ENCODE measurements at regions not wholly inside any gene's neighbourhood (a gene's known extent, or its start where the extent isn't known, plus 50 kb on each side); places are given as distances from the start of the nearest gene placed in this dataset.
"Not testable (repeated sequence)": the region's sequence is repeated elsewhere in the genome, so short reads cannot be mapped to it uniquely, and the experiment has no call there.

DNA sequence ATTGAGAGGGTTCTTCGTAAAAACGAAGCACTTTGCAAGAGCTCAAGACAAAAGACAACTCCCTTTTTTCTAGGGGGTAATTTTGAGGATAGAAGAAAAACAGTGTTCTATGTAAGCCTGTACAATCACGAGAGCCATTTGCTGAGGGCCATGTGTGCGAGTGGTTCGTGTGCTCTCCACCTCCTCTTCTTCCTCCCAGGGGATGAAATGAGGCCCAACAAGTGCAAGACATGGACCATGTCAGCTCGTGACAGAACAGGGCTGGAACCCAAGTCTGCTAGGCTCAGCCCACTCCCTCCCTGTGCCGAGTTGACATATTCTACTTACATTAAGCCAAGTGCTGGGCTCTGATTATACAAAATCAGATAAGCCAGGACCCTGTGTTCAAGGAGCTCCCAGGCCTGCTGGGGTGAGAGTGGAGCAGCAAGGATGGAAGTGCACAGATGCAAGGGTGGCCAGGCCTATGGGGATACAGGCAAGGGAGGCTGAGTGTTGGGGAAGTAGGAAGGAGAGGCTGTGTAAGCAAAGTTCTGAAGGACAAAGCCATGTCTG is 97.9 kb upstream of the MSX2 start:
- TF ChIP-seq, protein P1, sequence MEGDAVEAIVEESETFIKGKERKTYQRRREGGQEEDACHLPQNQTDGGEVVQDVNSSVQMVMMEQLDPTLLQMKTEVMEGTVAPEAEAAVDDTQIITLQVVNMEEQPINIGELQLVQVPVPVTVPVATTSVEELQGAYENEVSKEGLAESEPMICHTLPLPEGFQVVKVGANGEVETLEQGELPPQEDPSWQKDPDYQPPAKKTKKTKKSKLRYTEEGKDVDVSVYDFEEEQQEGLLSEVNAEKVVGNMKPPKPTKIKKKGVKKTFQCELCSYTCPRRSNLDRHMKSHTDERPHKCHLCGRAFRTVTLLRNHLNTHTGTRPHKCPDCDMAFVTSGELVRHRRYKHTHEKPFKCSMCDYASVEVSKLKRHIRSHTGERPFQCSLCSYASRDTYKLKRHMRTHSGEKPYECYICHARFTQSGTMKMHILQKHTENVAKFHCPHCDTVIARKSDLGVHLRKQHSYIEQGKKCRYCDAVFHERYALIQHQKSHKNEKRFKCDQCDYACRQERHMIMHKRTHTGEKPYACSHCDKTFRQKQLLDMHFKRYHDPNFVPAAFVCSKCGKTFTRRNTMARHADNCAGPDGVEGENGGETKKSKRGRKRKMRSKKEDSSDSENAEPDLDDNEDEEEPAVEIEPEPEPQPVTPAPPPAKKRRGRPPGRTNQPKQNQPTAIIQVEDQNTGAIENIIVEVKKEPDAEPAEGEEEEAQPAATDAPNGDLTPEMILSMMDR (IDR thresholded peaks at IDR 0.05; ENCODE audit: extremely low read depth, insufficient read depth, missing control alignments), result no peak
- in situ Hi-C loops (cut with MboI; ENCODE audit: low pct_unique_long_range_greater_than_20kb, low sequenced_read_pairs, unreplicated experiment), result no loop called here
- DNase-seq (ENCODE audit: low spot score), result no peak

DNA sequence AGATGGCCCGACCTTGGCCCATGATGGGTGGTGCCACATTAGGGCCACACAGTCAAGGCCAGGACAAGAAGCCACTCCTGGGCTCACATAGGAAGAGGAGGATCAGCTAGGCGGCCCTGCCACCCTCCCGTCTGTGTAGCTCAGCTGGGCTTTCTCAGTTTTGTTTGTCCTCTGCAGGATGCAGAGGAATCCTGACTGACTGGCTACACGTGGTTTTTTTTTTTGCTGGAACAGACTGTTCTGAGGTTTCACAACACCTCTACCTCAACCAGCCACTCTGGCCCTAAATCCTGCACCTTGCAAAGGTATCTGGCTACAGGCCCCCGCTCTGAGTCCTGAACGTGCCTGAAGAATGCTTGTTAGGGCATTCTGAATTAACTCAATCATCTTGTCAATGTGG is 88.3 kb upstream of the MSX2 start:
- TF ChIP-seq, protein P1 (IDR thresholded peaks at IDR 0.05; ENCODE audit: extremely low read depth, insufficient read depth, missing control alignments), result no peak
- no peak for DNase-seq (ENCODE audit: low spot score)
- in situ Hi-C loops (cut with MboI; ENCODE audit: low pct_unique_long_range_greater_than_20kb, low sequenced_read_pairs, unreplicated experiment), result no loop called here

DNA sequence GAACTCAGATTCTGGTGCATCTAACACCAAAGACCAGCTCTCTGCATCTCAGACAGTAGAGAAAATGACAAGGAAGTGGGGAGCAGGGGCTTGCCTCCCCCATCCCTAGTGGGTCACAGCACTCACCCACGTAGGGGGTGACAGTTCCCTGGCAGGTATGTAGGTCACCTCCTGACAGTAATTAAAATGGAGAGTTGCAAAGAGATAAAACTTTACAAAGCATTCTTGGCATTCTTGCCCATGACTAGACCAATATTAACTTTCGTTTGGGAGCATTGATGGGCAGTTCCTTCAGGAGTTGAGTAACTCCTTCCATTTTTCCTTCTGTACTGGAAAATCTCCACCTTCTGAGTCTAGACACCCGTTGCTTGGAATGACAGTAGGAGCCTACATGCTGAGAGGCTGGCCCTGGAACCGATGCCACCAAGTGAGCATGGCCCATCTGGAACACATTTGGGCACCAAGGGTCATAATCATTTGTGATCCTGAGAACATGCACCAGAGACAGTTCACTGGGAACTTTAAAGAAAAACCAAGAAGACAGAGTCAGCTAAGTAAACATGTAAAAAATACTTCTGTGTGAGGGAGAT is 81.5 kb upstream of the MSX2 start:
- TF ChIP-seq, protein P1 (IDR thresholded peaks at IDR 0.05; ENCODE audit: extremely low read depth, insufficient read depth, missing control alignments), result no peak
- in situ Hi-C loops (cut with MboI; ENCODE audit: low pct_unique_long_range_greater_than_20kb, low sequenced_read_pairs, unreplicated experiment), result no loop called here
- no peak for DNase-seq (ENCODE audit: low spot score)

DNA sequence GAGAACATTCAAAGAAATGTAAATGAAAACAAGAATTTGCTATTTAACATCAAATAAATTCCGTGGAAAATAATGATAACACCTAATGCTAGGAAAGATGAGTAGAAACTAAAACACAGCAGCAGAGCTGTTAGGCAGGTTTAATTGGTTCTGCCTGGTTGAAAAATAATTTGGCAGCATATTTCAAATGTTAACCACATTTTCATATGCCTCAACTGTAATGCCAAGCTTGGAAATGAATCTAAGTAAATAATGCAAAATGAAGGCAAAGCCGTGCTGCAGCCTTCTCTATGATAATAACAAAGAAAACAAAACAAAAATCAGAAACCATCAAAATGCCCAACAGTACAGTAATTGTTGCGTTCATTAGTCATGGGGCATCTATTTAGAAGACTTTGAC is 79.9 kb upstream of the MSX2 start:
- TF ChIP-seq, protein P1 (IDR thresholded peaks at IDR 0.05; ENCODE audit: extremely low read depth, insufficient read depth, missing control alignments), result no peak
- in situ Hi-C loops (cut with MboI; ENCODE audit: low pct_unique_long_range_greater_than_20kb, low sequenced_read_pairs, unreplicated experiment), result no loop called here
- no peak for DNase-seq (ENCODE audit: low spot score)

DNA sequence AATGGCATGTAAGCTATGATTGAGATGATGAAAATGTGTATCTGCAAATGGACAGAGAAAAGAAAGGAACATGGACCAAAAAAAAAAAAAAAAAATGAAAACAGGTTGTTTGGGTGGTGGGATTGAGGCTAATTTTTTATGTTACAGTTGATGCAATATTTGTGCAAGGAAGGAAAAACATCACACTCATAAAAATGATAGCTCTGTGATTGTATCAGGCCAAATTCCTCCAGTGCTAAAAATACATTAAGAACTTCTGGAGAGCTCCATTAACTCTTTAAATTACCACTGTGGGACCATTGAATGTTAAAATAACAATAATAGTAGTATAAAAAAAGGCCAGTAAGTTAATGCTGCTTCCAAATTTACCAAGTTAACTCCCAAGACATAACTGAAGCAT is 79.5 kb upstream of the MSX2 start:
- in situ Hi-C loops (cut with MboI; ENCODE audit: low pct_unique_long_range_greater_than_20kb, low sequenced_read_pairs, unreplicated experiment), result no loop called here
- DNase-seq (ENCODE audit: low spot score), result no peak
- TF ChIP-seq, protein P1 (IDR thresholded peaks at IDR 0.05; ENCODE audit: extremely low read depth, insufficient read depth, missing control alignments), result no peak

DNA sequence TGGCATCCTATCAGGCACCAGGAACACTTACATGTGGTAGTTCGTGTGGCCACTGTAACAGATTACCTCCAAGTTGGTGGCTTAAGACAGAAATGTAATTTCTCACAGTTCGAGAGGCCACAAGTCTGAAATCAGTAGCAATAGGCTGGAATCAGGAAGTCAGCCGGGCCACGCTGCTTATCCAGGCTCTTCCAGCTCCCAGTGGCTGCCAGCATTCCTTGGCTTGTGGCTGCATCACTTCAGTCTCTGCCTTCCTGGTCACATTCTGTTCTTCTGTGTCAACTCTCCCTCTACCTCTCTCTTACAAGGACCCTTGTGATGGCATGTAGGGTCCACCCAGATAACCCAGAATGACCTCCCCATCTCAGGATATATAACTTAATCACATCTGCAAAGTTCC is 78.7 kb upstream of the MSX2 start:
- DNase-seq (ENCODE audit: low spot score), result no peak
- TF ChIP-seq, protein P1 (IDR thresholded peaks at IDR 0.05; ENCODE audit: extremely low read depth, insufficient read depth, missing control alignments), result no peak
- in situ Hi-C loops (cut with MboI; ENCODE audit: low pct_unique_long_range_greater_than_20kb, low sequenced_read_pairs, unreplicated experiment), result no loop called here

DNA sequence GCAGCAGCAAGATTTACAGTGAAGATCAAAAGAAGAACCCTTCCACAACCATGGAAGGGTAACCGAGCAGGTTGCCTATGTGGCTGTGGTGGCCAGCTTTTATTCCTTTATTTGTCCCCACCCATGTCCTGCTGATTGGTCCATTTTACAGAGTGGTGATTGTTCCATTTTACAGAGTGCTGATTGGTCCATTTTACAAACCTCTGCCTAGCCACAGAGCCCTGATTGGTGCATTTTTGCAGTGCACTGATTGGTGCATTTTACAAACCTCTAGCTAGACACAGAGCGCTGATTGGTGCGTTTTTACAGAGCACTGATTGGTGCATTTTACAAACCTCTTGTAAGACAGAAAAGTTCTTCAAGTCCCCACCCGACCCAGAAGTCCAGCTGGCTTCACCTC is 75.8 kb upstream of the MSX2 start:
- in situ Hi-C loops (cut with MboI; ENCODE audit: low pct_unique_long_range_greater_than_20kb, low sequenced_read_pairs, unreplicated experiment), result not testable (repeated sequence)

More for the DNA sequence above, 75.8 kb upstream of the MSX2 start:
- not testable (repeated sequence) for DNase-seq (ENCODE audit: low spot score)
